Coronary artery (tissue), 2 donors: ENCODE measurements at regions not wholly inside any gene's neighbourhood (a gene's known extent, or its start where the extent isn't known, plus 50 kb on each side); places are given as distances from the start of the nearest gene placed in this dataset.
A peak's percentile ranks its signal among the peaks of the same experiment; 100 is the strongest.
"Not testable (repeated sequence)": the region's sequence is repeated elsewhere in the genome, so short reads cannot be mapped to it uniquely, and the experiment has no call there.

Experiments used
- DNase-seq: peaks from one replicate; pipeline ENCODE4 v3.0.0-alpha.2; 2017; ENCODE audit warnings: low spot score
- H3K27ac ChIP-seq, 2 donors: fragments of 200-600 bp; sonication (generic); one replicate each; pipeline ENCODE4 v1.5.1; 2016 to 2019
- H3K4me3 ChIP-seq: fragments of 200-600 bp; sonication (generic); 2 replicates; pipeline ENCODE4 v1.5.1; 2016; ENCODE audit warnings: mild to moderate bottlenecking, moderate library complexity
- CTCF ChIP-seq: fragments of 200-600 bp; sonication (generic); IDR thresholded peaks from one replicate; pipeline ENCODE4 v1.5.1; 2019; ENCODE audit warnings: antibody characterized with exemption

DNA sequence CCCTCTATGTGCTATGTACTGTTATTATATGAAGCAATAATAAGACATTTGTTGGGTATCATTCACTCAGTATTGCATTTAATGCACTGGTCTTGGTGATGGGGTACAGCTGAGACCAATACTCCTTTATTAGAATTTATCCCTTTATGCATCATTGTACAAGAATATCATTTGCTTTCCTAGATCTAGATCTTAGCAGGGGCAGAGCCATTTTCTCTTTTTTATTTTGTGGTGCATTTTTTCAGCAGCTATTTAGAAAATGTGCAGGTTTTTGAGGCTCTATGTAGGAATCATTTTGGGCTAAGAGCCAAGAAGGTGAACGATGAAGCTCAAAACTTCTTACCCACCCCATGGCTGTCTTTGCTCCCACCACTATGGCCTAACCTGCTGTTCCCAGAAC, 114.2 kb downstream of the OR2B2 start:
- no peak for TF ChIP-seq CTCF
- H3K27ac ChIP-seq: no peak overlapping the region
- no peak for DNase-seq
- H3K4me3 ChIP-seq: no peak overlapping the region

DNA sequence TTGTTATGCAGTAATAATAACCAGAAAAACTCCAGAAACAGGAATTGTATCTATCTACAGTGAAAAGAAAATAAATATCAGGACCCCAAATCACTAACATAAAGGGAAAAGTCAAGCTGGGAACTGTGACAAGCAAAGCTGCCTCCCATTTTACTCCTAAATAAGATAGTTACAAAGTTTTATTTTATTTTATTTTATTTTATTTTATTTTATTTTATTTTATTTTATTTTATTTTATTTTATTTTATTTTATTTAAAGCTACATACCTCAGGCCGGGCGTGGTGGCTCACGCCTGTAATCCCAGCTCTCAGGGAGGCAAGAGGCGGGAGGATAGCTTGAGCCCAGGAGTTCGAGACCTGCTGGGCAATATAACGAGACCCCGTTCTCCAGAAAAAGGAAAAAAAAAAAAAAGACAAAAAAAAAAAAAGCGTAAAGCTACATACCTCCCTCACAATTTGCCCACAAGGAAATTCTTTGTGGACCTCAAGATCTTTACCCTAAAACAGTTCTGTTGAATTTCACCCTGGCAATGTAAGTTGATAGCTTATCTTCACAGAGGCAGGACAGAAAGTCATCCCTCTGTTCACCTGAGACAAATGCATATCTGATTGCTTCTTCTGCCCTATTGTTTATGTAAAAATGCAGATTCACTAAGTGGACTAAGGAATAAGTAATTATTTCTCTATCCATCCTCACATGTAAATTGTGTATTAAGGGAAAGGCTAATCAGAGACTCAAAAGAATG, 115.3 kb downstream of the OR2B2 start:
- DNase-seq, H3K4me3 ChIP-seq, H3K27ac ChIP-seq: not testable (repeated sequence)

GRCh38 chr6:27795697-27796494, 116.3 kb downstream of the OR2B2 start:
- no peak overlapping the region for H3K4me3 ChIP-seq
- no peak overlapping the region for H3K27ac ChIP-seq
- DNase-seq: no peak
- peak; percentile 73 for TF ChIP-seq CTCF

DNA sequence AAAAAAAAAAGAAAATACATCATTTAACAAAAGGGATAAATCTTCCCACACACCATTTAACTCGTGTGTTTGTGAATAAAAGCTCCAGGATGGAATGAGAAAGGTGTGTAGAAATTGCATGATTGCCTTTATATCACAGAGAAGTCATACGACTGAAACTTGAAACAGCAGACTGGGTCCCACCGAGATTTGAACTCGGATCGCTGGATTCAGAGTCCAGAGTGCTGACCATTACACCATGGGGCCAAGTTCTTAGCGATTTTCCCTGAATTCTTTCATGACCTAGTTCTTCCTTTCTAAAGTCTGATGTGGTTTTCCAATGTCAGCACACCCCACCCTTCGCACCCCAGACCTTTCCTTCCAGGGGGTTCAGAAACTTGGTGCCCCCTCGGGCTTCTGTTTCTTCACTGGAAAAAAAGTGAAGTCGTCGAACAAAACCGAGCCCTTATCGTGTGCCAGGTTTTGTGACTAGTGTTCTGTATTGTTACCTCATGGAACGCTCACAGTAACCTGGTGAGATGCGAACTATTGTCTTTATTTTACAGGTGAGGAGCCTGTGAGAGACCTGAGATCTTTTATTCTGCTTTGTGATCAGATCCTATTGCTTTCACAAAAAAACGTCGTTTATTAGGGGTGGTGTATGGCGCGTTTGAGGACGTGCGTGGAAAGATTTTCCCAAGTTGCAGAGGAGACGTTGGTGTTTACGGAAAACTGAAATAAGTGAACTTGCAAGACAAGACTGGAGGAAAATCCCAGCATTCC, 120.8 kb downstream of the OR2B2 start:
- H3K4me3 ChIP-seq: peak overlapping the region; percentile 70
- no peak for TF ChIP-seq CTCF
- no peak for DNase-seq
- H3K27ac ChIP-seq: peak overlapping the region; percentile 67 to 76

DNA sequence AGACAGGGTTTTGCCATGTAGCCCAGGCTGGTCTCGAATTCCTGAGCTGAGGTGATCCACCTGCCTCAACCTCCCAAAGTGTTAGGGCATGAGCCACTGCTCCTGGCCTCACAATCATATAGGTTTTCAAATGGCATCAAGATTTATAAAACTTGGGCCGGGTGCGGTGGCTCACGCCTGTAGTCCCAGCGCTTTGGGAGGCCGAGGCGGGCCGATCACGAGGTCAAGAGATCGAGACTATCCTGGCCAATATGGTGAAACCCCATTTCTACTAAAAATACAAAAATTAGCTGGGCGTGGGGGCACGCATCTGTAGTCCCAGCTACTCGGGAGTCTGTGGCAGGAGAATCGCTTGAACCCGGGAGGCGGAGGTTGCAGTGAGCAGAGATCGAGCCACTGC, 123.8 kb downstream of the OR2B2 start:
- not testable (repeated sequence) for DNase-seq, H3K4me3 ChIP-seq, H3K27ac ChIP-seq

DNA sequence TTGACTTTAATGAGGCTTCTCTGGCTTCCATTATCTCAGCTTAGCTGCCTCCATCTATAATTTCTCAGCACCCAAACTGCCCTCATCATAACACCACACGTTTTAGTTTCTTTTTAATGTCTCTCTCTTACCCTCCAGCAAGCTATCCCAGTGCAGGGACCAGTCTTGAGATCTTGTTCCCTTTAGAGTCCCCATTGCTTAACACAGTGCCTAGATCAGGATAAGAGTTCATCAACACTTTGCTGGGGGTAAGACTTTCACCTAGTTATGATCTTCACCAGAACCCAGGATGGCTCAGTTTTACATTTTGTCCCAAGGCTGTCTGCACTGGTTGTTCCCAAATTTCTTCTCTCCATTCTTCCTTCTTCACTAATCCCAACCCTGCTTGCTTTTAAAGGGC, 126.1 kb downstream of the OR2B2 start:
- no peak overlapping the region for H3K4me3 ChIP-seq
- DNase-seq: no peak
- TF ChIP-seq CTCF: no peak
- no peak overlapping the region for H3K27ac ChIP-seq

GRCh38 chr6:27785294-27785693, 126.9 kb downstream of the OR2B2 start:
- no peak for TF ChIP-seq CTCF
- H3K4me3 ChIP-seq: no peak overlapping the region
- H3K27ac ChIP-seq: no peak overlapping the region
- no peak for DNase-seq
